ENCODE measurements at regions not wholly inside any gene's neighbourhood (a gene's known extent, or its start where the extent isn't known, plus 50 kb on each side); places are given as distances from the start of the nearest gene placed in this dataset.
"Not testable (repeated sequence)": the region's sequence is repeated elsewhere in the genome, so short reads cannot be mapped to it uniquely, and the experiment has no call there.

DNA sequence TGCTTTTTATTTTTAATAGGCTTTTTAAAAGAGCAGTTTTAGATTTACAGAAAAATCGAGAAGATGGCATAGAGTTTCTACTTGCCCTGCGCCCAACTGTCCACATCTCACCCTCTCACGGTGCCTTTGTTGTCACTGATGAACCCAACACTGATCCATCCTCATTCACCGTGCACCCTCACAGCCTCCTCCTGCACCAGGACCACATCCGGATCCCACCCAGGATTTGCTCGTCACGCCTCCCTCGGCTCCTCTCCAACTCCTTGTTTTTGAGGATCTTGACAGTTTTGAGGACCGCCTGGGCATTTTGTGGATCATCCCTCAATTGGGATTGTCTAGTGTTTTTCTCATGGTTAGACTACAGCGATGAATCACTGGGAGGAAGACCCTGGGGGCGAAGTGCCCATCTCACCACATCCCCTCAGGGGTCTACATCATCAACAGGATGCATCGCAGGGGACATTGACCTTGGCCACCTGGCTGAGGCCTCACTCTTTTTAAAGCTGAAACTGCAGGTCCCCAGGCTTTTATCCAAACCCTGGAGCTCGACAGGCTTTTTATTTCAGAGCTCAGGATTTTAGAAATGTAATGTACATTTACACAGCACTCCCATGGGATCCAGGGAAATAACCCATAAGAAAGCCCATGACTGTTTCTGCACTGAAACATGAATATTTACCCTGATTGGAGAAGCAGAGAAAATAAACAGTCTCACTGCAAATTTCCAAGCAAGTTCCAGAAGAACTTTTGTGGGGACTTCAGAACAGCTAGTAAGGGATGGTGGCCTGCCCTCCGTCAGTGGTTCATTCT, 71.8 kb upstream of the ZNF469 start:
- DNase-seq (ENCODE audit: low read depth in 4 of 4, low spot score in 2 of 4) = no peak

DNA sequence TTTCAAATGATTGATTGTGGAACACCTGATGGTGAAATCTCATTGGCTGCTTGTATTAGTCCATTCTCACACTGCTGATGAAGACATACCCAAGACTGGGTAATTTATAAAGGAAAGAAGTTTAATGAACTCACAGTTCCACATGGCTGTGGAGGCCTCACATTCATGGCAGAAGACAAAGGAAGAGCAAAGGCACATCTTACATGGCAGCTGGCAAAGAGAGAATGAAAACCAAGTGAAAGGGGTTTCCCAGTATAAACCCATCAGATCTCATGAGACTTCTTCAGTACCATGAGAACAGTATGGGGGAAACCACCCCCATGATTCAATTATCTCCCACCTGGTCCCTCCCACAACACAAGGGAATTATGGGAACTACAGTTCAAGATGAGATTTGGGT, 70.9 kb upstream of the ZNF469 start:
- not testable (repeated sequence) for DNase-seq (ENCODE audit: low read depth in 4 of 4, low spot score in 2 of 4)

DNA sequence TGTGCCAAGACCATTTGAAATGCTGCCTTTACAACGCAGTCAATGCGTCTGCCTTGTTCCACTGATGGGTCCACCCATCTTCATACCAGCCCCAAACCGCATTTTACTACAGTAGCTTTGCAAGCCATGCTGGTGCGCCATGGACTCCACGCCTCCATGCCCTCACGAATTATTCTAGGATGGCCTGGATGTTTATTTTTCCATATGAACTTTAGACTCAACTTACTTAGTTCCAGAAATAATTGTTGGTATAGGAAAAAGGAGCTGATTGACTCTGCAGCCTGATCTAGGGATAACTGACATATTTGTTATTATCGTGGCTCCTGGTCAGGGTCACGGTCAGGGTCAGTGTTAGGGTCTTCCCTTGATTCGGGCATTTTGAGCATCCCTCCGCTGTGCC, 70.0 kb upstream of the ZNF469 start:
- no peak for DNase-seq (ENCODE audit: low read depth in 4 of 4, low spot score in 2 of 4)

DNA sequence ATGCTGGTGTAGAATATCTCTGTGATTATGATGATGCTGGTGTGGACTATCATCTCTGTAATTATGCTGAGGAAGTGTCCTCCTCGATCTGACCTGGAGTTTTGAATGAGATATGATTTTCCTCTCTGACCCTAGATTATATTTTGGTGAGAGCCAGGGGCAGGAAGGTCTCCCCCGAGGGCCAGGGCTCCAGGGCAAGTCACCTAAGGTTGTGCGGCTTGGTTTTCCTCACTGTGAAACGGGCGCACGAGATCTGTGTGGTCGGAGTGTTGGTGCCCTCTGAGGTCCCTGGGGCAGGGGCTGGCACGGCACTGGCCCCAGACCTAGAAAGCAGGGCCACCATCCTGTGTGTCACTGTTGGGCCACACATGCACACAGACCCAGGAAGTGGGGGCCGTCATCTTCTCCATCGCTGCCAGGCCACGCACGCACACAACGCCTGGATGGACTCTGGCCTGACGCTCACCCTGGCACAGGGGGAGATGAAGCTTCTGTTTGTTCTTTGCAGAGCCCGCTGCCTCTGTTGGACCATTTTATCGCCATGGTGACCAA, 67.7 kb upstream of the ZNF469 start:
- DNase-seq (ENCODE audit: low read depth in 4 of 4, low spot score in 2 of 4) = no peak

DNA sequence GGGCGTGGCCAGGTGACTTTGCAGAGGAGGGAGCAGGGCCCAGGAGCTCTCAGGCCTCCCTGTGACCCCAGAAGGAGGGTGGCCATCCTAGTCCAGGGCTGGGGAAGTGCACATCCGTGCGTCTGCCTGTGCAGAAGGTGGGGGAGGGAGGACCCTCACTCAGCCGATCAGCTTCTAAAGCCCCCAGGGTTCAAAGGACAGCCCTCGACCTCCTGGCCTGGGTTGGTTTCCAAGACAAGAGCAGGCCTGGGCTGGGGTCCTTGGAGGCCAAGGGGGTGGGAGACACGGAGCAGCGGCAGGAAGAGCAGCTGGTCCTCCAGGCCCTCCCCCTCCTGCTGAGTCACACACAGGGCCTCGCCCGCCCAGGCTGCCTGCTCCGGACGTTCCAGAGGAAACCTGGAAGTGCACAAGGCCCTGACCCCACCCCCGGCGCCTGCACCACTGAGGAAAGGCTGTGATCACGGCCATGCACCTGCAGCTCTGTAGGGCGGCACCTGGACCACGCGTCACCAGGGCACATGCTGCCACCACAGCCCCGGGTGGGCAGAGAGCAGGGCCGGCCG, 67.1 kb upstream of the ZNF469 start:
- DNase-seq (ENCODE audit: low read depth in 4 of 4, low spot score in 2 of 4) = no peak

DNA sequence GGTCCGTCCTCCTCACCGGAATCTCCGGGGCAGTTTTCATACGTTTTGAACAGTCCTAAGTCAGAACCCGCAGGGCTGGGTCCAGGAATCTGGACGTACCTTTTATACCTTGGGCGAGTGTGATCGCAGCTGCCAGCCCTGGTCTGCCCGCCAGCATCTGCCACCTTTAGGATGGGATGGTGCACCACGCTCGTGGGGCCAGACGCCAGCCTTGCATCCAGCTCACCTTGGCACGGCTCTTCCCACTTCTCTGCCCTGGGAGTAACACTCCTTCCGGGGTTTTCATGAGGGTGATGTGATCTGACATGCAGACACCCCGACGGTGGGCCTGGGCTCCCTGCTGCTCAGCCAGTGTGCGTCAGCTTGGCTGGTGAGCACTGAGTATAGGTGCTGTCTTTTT, 66.6 kb upstream of the ZNF469 start:
- DNase-seq (ENCODE audit: low read depth in 4 of 4, low spot score in 2 of 4) = no peak

DNA sequence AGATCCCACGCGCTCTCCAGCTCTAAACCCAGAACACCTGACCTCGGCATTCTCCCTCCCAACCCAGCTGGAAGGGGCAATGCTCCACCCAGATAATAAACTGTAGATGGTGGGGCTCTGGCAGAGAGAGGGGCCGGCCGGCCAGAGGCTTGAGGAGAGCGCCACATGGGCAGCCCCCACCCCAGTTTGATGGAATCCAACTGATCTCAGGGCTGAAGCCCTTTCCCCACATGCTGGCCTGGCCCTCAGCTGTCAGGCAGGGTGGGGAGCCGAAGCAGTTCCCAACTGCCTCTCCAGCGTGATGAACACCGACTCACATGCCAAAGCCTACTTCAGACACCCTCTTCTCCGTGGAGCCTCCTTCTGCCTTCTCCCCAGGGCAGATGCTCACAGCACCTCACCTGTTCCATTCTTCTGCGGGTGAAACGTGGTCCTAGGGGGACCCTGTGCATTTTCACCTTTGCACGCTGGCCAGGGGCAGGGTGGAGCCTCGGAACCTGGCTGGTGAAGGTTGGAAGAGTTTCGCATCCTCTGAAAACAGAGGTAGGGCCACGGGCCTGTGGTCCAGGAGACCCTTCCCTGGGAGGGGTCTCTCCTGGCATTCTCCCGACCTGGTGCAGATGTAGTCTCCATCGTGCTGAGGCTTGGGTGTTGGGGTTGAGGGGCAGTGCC, 65.7 kb upstream of the ZNF469 start:
- no peak for DNase-seq (ENCODE audit: low read depth in 4 of 4, low spot score in 2 of 4)

DNA sequence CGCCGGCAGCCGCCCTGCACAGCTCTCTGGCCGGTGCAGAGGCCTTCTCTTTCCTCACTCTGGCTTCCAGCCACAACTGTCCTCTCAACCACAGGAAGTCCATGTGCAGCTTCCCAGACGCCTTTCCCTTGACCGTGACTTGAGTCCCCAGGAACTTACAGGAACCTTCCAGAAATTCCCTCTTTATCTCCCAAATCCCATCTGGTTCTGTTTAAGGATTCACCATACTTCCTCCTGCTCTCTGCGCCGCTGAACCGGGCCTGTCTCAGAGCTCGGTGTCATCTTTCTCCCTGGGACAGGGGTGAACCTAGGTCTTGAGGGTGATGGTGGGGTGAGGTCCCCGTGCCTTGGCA, 65.2 kb upstream of the ZNF469 start:
- DNase-seq (ENCODE audit: low read depth in 4 of 4, low spot score in 2 of 4) = no peak

DNA sequence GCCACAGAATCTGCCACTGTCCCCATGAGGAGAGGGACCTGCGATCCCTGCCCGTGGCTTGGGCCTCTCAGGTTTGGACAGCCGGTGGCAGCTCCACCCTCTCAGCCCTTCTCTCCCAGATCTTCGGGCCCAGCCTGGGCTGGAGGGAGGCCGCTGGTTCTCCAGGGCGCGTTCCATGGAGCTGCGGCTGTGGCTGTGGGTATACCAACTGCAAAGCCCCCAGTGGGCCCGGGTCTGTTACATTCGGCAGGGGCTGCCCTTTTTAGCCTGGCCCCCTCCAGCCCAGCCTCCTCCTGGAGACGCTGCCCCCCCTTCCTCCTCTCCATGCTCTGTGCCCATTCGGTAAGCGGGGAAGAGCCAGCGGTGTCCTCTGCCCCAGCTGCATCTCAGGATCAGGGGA, 64.7 kb upstream of the ZNF469 start:
- no peak for DNase-seq (ENCODE audit: low read depth in 4 of 4, low spot score in 2 of 4)

DNA sequence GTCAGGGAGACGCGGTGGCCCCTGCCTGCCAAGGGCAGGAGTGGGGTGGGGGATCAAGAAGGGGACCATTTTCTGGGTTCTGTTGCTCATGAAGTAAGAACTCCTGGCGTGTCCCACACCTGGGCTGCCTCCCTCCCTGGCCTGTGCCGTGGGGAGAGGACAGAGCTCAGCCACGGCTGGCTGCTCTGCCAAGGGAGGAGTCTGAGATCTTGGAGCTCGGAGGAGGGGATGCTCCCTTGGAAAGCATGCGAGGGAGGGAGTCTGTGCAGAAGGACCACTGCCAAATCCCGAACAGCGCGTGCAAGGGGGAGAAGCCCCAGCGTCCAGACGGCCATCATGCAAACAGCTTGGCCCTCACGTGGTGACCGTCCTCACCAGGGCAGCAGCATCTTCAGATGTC, 64.2 kb upstream of the ZNF469 start:
- DNase-seq (ENCODE audit: low read depth in 4 of 4, low spot score in 2 of 4) = no peak

DNA sequence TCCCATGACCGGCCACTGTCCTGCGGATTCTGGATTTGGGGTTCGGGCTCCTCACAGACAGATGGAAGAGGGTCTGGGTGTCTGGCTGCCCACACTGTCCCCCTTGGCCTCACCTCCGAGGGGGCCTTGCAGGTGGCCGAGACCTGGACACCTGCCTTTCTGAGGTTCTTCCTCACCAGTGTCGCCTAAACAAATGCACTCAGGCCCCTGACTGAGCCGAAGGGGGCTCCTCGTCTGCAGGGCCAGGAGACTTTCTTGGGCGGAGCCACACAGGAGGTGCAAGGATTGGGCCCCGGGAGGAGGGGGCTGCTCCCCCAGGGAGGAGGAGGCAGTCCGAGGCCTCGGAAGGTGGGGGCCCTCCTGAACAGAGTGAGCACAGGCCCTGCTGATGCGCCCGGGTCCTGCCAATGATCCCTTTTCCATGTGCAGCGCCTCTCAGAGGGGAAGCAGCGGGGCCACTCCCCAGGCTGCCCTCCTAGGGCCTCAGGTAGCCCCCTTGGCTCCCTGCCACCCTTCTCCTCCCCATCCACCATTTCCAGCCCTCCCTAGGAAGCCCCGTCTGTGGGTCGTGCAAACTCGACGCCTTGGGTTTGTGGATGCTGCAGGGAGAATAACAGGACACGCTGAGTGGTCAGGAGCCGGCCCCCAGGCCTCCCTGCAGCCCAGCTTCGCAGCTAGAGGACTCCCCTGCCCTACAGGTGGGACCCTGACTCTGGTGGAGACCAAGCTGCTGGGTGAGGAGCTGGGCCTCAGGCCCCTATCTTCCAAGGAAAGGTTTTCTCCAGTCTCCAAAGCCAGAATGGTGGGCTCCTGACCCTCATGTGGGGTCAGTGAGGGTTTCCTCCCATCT, 63.4 kb upstream of the ZNF469 start:
- no peak for DNase-seq (ENCODE audit: low read depth in 4 of 4, low spot score in 2 of 4)

DNA sequence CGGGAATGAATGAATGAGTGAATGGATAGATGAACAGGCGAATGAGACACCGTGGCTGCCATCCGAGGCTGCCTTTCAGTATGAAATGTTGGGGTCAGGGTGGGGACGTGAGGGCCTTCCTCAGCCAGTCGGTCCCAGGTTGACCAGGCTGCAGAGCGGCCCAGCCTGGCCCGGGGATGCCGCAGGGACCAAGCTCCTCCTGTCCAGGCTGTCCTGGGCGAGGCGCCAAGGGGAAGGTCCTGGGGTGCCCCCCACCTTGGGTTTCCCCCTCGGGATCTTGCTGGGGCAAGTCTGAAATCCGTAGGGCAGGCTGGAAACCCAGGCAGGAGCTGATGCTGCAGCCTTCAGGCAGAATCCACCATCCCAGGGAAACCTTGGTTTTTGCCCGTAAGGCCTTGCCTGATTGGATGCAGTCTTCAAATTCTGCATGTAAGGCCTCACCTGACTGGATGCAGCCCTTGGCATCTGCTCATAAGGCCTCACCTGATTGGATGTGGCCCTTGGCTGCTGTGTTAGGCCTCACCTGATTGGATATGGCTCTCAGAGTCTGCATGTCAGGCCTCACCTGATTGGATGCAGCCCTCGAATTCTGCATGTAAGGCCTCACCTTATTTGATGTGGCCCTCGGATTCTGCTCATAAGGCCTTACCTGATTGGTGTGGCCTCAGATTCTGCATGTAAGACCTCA, 61.7 kb upstream of the ZNF469 start:
- DNase-seq (ENCODE audit: low read depth in 4 of 4, low spot score in 2 of 4) = no peak

DNA sequence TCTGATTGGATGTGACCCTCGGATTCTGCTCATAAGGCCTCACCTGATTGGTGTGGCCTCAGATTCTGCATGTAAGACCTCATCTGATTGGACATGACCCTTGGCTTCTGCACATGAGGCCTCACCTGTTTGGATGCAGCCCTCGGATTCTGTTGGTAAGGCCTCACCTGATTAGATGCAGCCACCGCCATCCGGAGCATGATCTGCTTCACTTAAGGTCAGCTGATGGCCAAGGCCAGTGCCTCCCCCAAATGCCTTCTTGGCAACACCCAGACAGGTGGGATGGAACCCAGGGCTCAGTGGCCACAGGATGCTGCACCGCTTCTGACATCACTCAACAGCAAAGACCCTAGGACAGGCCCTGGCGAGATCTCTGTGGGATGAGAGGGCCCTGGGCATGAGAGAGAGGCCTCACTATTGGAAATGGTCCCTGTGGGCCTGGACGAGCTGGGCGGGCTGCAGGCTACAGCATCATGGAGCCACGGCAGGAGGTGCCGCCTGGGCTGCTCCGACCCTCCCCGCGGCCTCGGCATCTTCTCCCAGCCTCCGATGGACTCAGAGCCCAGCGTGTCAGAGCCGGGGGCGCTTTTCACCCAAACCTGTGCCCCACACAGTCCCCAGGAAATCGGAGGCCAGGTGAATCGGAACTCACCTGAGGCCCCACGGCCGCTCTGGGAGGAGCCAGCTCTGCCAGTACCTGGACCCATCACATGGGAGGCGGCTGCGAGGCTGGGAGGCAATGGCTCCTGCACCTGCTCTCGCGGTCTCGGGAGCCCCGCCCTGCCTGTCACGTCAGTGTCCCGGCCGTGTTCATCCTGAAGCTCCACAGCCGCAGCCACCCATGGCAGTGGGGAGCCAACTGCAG, 60.9 kb upstream of the ZNF469 start:
- DNase-seq (ENCODE audit: low read depth in 4 of 4, low spot score in 2 of 4) = no peak

DNA sequence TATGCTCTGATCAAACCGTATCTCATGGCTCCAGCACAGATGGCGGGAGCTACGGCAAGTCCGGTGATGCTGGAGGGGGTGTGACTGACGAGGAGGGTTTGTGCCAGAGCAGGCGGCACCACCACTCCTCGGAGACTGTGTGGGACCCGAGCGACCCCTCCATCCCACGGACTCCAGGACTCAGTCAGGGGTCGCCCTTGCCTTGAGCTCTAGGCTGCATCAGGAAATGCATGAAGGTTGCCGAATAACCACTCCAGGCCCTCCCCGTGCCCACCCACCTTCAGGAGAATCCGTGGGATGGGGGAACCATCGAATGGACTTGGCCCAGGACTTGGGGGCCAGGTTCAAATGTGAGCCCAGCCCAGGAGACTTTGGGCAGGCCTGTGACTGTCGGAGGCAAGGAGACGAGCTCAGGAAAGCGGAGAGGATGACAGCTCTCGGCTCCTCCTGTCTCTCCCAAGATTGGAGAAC, 60.2 kb upstream of the ZNF469 start:
- DNase-seq (ENCODE audit: low read depth in 4 of 4, low spot score in 2 of 4) = no peak

DNA sequence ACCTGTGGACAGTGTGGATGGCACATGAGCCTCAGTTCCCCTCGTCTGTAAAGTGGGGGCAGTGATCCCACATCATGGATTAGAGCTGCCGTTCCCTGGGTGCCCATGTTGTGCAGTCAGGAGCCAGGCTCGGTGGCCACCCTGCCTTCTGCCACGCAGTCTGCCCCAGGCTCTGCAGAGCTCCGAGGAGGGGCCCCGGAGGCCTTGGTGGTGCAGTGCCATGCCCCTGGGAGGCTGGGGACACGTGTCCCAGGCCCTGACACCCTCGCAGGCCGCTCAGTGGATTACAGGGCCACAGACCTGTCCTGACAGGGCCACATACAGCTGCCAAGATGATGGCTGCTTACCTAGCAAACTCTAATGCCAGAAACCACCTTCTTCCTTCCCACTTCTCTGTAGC, 59.7 kb upstream of the ZNF469 start:
- DNase-seq (ENCODE audit: low read depth in 4 of 4, low spot score in 2 of 4) = no peak

DNA sequence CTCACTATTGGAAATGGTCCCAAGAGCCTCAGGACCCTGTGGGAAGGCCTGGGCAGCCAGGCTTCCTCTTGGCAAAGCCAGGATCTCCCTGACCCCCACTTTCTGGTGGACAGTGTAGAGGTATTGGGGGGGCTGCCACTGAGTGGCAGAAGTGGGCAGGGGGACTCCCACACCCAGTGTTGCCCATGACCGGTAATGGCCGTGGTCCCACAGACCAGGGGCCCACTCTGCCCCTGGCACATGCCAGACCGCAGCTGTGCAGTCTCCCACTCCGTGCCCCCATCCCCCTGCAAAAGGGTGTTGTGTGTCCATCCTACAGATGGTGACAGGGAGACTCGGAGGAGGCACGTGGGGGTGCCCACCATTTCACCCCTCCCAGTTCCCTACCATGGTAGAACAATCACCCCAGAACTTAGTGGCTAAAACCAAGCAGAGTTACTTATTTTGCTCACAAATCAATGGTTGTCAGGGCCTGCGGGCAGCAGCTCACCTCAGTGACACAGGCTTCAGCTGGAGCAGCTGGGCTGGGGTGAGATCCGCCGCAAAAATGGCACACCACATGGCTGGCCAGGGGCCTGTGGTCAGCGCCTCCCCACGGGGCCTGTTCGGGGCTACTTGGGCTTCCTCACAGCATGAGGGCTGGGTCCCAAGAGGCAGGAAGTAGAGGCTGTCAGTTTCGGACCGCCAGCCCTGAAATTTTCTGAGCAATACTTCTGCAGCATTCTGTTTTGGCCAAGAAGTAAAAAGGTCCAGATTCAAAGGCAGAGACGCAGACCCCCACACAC, 59.0 kb upstream of the ZNF469 start:
- DNase-seq (ENCODE audit: low read depth in 4 of 4, low spot score in 2 of 4) = no peak

DNA sequence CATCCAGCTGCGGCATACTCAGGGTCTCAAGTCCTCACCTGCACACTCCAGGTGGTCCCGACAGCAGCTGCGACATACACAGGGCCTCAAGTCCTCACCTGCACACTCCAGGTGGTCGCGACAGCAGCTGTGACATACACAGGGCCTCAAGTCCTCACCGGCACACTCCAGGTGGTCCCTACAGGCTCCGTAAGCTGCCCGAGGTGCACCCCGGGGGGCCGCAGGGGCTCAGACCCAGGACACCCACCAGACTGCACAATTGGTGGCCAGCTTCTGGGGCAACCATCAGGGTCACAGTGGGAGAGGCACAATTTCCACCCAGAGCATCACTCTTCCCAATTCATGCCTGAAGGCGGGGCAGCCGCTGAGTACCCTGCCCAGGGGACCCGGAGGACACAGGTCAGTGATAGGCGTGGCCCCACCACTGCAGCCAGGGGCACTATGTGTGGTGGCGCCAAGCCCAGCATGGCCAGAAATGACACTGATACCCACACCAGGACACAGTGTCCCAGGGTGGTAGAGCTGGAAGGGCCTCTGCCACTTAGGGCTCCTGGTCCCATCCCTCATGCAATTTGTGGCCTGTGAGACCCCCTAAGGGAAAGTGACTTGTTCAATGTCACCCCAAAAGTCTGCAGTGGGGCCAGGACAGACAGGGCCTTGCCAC, 57.5 kb upstream of the ZNF469 start:
- no peak for DNase-seq (ENCODE audit: low read depth in 4 of 4, low spot score in 2 of 4)

DNA sequence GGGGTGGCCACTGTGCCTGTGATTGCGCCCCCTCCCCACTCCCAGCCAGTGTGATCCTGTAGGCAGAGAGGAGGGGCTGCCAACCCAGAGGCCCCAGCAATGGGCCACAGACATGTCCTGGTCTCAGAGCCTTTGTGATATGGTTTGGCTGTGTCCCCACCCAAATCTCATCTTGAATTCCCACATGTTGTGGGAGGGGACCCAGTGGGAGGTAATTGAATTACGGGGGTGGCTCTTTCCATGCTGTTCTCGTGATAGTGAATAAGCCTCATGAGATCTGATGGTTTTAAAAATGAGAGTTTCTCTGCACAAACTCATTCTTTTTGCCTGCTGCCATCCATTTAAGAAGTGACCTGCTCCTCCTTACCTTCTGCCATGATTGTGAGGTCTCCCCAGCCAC, 56.8 kb upstream of the ZNF469 start:
- no peak for DNase-seq (ENCODE audit: low read depth in 4 of 4, low spot score in 2 of 4)
